GM12873 (cell line): ENCODE measurements at regions not wholly inside any gene's neighbourhood (a gene's known extent, or its start where the extent isn't known, plus 50 kb on each side); places are given as distances from the start of the nearest gene placed in this dataset.

Experiments
- CTCF ChIP-seq: IDR thresholded peaks from 2 replicates; pipeline ENCODE4 v1.5.1; 2012; ENCODE audit warnings: low read depth, mild to moderate bottlenecking, moderate library complexity, low read length, control low read depth; ENCODE audit not compliant: insufficient read depth; ENCODE audit errors: missing control alignments

GRCh38 chr2:195515551-195515950, 141.5 kb upstream of the SLC39A10 start:
- TF ChIP-seq CTCF = no peak

- no peak for TF ChIP-seq CTCF
Measured at GRCh38 chr2:195514365-195514764, 142.7 kb upstream of the SLC39A10 start.

- TF ChIP-seq CTCF = no peak
Measured at GRCh38 chr2:195513119-195513518, 143.9 kb upstream of the SLC39A10 start.

GRCh38 chr2:195509551-195509950, 147.5 kb upstream of the SLC39A10 start:
- no peak for TF ChIP-seq CTCF

- no peak for TF ChIP-seq CTCF
Measured at GRCh38 chr2:195508139-195508455, 148.9 kb upstream of the SLC39A10 start.

GRCh38 chr2:195507447-195508138, 149.4 kb upstream of the SLC39A10 start:
- TF ChIP-seq CTCF = no peak

GRCh38 chr2:195505701-195506100, 151.3 kb upstream of the SLC39A10 start:
- TF ChIP-seq CTCF = no peak
